ENCODE measurements at regions not wholly inside any gene's neighbourhood (a gene's known extent, or its start where the extent isn't known, plus 50 kb on each side); places are given as distances from the start of the nearest gene placed in this dataset.

DNA sequence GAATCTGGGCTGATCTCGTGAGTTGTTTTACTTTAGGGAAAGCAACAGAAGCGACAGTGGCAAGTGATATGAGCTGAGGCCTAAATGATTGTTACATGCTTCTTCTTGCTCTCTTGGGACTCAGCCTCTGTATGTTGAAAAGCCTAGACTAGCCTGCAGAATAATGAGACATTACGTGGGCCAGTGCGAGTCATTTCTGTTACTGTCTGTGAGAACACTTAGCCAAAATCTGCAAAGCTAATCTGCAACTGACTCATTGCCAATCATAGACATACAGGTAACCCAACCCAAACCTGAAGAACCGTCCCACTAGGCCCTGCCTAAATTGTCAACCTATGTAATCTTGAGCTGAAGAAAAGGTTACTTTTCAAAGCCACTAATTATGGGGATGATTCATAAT lies 77.4 kb upstream of the F13A1 start:
- Histone ChIP-seq H3K9ac (ENCODE audit: low read length) (no peak overlapping the region), H3K27ac (ENCODE audit: low read depth, low read length) (no peak overlapping the region), H3K9me2 (replicated peaks; ENCODE audit: insufficient read depth, low read length) (no peaks in the 10 kb centered on the region), H4K20me1 (ENCODE audit: low read depth, low read length) (no peaks in the 10 kb centered on the region), H2AFZ (ENCODE audit: low read depth, low read length, severe bottlenecking) (no peak overlapping the region), H3K36me3 (ENCODE audit: low read length) (no peaks in the 10 kb centered on the region), H3K27me3 (ENCODE audit: low read length) (no peaks in the 10 kb centered on the region), H3F3A (ENCODE audit: insufficient read depth) (no peaks in the 10 kb centered on the region), H3K4me3 (ENCODE audit: insufficient read depth, low read length, poor library complexity, severe bottlenecking) (no peak overlapping the region), H3K79me2 (ENCODE audit: insufficient read depth, low read length) (no peaks in the 10 kb centered on the region), H3K4me2 (ENCODE audit: low read depth, low read length, poor library complexity, severe bottlenecking) (no peak overlapping the region), H3K9me3 (ENCODE audit: insufficient read depth, low read length) (no peaks in the 10 kb centered on the region)
- TF ChIP-seq, protein P1, sequence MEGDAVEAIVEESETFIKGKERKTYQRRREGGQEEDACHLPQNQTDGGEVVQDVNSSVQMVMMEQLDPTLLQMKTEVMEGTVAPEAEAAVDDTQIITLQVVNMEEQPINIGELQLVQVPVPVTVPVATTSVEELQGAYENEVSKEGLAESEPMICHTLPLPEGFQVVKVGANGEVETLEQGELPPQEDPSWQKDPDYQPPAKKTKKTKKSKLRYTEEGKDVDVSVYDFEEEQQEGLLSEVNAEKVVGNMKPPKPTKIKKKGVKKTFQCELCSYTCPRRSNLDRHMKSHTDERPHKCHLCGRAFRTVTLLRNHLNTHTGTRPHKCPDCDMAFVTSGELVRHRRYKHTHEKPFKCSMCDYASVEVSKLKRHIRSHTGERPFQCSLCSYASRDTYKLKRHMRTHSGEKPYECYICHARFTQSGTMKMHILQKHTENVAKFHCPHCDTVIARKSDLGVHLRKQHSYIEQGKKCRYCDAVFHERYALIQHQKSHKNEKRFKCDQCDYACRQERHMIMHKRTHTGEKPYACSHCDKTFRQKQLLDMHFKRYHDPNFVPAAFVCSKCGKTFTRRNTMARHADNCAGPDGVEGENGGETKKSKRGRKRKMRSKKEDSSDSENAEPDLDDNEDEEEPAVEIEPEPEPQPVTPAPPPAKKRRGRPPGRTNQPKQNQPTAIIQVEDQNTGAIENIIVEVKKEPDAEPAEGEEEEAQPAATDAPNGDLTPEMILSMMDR (IDR thresholded peaks at IDR 0.05; ENCODE audit: insufficient read depth, low read length, poor library complexity, severe bottlenecking), result no peak
- TF ChIP-seq EZH2phosphoT487 (conservative IDR thresholded peaks at IDR 0.05; ENCODE audit: low read length), result no peak

DNA sequence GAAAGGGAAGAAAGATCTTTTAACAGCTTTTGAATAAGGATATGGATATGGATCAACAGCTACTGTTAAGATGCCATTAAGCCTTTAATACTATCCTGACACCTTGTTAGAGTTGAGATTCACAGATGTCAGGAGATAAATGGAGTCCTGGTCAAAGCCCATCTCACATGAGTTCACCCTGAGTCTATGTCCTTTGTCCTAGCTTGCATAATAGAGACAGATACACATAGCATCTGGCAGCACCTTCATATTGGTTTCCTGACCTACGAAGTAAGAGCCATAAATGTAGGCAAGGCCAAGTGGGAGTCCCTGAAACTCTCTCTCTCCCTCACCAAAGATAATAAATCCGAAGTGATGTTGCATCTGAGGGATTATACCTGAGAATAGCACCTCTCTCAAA lies 79.1 kb upstream of the F13A1 start:
- H3K27me3 ChIP-seq (ENCODE audit: low read length), result no peaks in the 10 kb centered on the region
- TF ChIP-seq, protein P1 (IDR thresholded peaks at IDR 0.05; ENCODE audit: insufficient read depth, low read length, poor library complexity, severe bottlenecking), result no peak
- TF ChIP-seq EZH2phosphoT487 (conservative IDR thresholded peaks at IDR 0.05; ENCODE audit: low read length), result no peak
- H4K20me1 ChIP-seq (ENCODE audit: low read depth, low read length), result no peaks in the 10 kb centered on the region
- H2AFZ ChIP-seq (ENCODE audit: low read depth, low read length, severe bottlenecking), result no peak overlapping the region
- H3F3A ChIP-seq (ENCODE audit: insufficient read depth), result no peaks in the 10 kb centered on the region
- no peaks in the 10 kb centered on the region; the same call in 1 of the 2 replicates for H3K36me3 ChIP-seq (ENCODE audit: low read length)
- H3K9ac ChIP-seq (ENCODE audit: low read length), result no peak overlapping the region
- H3K4me2 ChIP-seq (ENCODE audit: low read depth, low read length, poor library complexity, severe bottlenecking), result no peak overlapping the region
- H3K27ac ChIP-seq (ENCODE audit: low read depth, low read length), result no peak overlapping the region
- no peaks in the 10 kb centered on the region for H3K79me2 ChIP-seq (ENCODE audit: insufficient read depth, low read length)
- H3K9me2 ChIP-seq (replicated peaks; ENCODE audit: insufficient read depth, low read length), result no peaks in the 10 kb centered on the region
- no peaks in the 10 kb centered on the region for H3K9me3 ChIP-seq (ENCODE audit: insufficient read depth, low read length)
- no peak overlapping the region for H3K4me3 ChIP-seq (ENCODE audit: insufficient read depth, low read length, poor library complexity, severe bottlenecking)

DNA sequence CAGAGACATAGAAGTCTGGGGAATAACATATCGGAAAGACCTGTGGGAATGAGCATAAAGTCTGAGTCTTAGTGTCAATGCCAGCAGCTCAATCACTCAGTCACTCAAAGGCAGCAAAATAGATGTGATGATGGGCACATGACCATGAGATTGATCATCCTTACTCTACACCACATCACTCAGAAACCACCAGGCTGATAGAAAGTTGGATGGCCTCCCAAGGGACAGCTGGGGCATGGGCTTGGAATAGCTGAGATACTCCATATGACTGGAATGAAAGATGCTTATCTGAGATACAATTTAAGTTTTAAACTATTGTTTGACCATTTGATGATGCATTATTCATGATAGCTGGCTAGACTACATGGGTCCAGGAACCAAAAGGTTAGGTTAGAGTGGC lies 80.9 kb upstream of the F13A1 start:
- H3K4me3 ChIP-seq (ENCODE audit: insufficient read depth, low read length, poor library complexity, severe bottlenecking), result no peak overlapping the region
- no peak overlapping the region for H3K9ac ChIP-seq (ENCODE audit: low read length)
- H4K20me1 ChIP-seq (ENCODE audit: low read depth, low read length), result no peaks in the 10 kb centered on the region
- no peaks in the 10 kb centered on the region for H3K9me2 ChIP-seq (replicated peaks; ENCODE audit: insufficient read depth, low read length)
- H3K27me3 ChIP-seq (ENCODE audit: low read length), result no peaks in the 10 kb centered on the region
- peaks cover 5% of the 10 kb centered on the region; the same call in 1 of the 2 replicates for H3F3A ChIP-seq (ENCODE audit: insufficient read depth)
- no peaks in the 10 kb centered on the region for H3K9me3 ChIP-seq (ENCODE audit: insufficient read depth, low read length)
- TF ChIP-seq EZH2phosphoT487 (conservative IDR thresholded peaks at IDR 0.05; ENCODE audit: low read length), result no peak
- TF ChIP-seq, protein P1 (IDR thresholded peaks at IDR 0.05; ENCODE audit: insufficient read depth, low read length, poor library complexity, severe bottlenecking), result no peak
- no peaks in the 10 kb centered on the region; the same call in 1 of the 2 replicates for H3K36me3 ChIP-seq (ENCODE audit: low read length)
- no peaks in the 10 kb centered on the region for H3K79me2 ChIP-seq (ENCODE audit: insufficient read depth, low read length)
- H2AFZ ChIP-seq (ENCODE audit: low read depth, low read length, severe bottlenecking), result no peak overlapping the region
- no peak overlapping the region for H3K27ac ChIP-seq (ENCODE audit: low read depth, low read length)
- no peak overlapping the region for H3K4me2 ChIP-seq (ENCODE audit: low read depth, low read length, poor library complexity, severe bottlenecking)
